ENCODE measurements at regions not wholly inside any gene's neighbourhood (a gene's known extent, or its start where the extent isn't known, plus 50 kb on each side); places are given as distances from the start of the nearest gene placed in this dataset.

DNA sequence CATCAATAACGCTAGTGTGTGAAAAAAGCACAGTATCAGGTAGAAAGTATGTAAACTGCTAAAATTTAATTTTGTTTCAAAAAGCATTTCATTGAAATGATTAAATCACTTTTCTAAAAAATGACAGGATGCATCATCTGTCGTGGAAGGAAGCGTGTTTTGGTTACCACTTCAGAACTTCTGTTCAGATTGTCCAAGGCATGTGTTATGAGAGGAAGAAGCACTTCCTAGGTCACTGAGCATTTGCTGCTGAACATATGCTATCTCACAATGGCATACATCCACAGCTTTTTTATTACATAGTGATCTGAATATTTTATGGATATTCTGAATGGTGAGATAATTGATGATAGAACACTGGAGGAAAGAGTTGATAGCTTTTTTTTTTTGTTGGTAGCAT is 737.5 kb downstream of the SATB2 start:
- WGBS, 3 donors = 73 to 85% (median 81%) methylated on average over 3 of the region's 3 CpGs
- Histone ChIP-seq H3K9me3 (ENCODE audit: control insufficient read depth in 2 of 2, insufficient read depth in 1 of 2, low read depth in 1 of 2, low read length in 1 of 2) (no peaks in the 10 kb centered on the region), H3K4me1 (ENCODE audit: control insufficient read depth in 3 of 3, insufficient read depth in 2 of 3, low read depth in 1 of 3, low read length in 2 of 3) (no peaks in the 10 kb centered on the region), H3K36me3 (ENCODE audit: control insufficient read depth in 3 of 3, insufficient read depth in 2 of 3, low read depth in 1 of 3, low read length in 3 of 3) (no peaks in the 10 kb centered on the region), H3K27me3 (ENCODE audit: control insufficient read depth in 3 of 3, insufficient read depth in 3 of 3, low read length in 3 of 3) (no peaks in the 10 kb centered on the region), H3K27ac (ENCODE audit: low read depth in 1 of 3, low read length in 2 of 3) (no peak overlapping the region), H3K4me3 (ENCODE audit: low read depth in 1 of 3, low read length in 3 of 3) (no peak overlapping the region)
- DNase-seq (no peak), FAIRE-seq (no peak)

GRCh38 chr2:198717451-198717850 is 740.3 kb downstream of the SATB2 start:
- no peaks in the 10 kb centered on the region for H3K36me3 ChIP-seq (ENCODE audit: control insufficient read depth in 3 of 3, insufficient read depth in 2 of 3, low read depth in 1 of 3, low read length in 3 of 3)
- no peak for FAIRE-seq

GRCh38 chr2:198715302-198715835 is 742.4 kb downstream of the SATB2 start:
- Histone ChIP-seq H3K9me3 (ENCODE audit: control insufficient read depth in 2 of 2, insufficient read depth in 1 of 2, low read depth in 1 of 2, low read length in 1 of 2) (no peaks in the 10 kb centered on the region), H3K4me3 (ENCODE audit: low read depth in 1 of 3, low read length in 3 of 3) (no peak overlapping the region), H3K27ac (ENCODE audit: low read depth in 1 of 3, low read length in 2 of 3) (no peak overlapping the region), H3K36me3 (ENCODE audit: control insufficient read depth in 3 of 3, insufficient read depth in 2 of 3, low read depth in 1 of 3, low read length in 3 of 3) (no peaks in the 10 kb centered on the region), H3K27me3 (ENCODE audit: control insufficient read depth in 3 of 3, insufficient read depth in 3 of 3, low read length in 3 of 3) (no peaks in the 10 kb centered on the region), H3K4me1 (ENCODE audit: control insufficient read depth in 3 of 3, insufficient read depth in 2 of 3, low read depth in 1 of 3, low read length in 2 of 3) (no peaks in the 10 kb centered on the region)
- WGBS, 3 donors = 59 to 74% (median 64%) methylated on average over 3 of the region's 3 CpGs
- no peak for FAIRE-seq
- DNase-seq = peak in 1 of 2 donors; percentile 47

More at GRCh38 chr2:198717451-198717850, 740.3 kb downstream of the SATB2 start:
- DNase-seq = no peak
- no peaks in the 10 kb centered on the region for H3K4me1 ChIP-seq (ENCODE audit: control insufficient read depth in 3 of 3, insufficient read depth in 2 of 3, low read depth in 1 of 3, low read length in 2 of 3)
- H3K4me3 ChIP-seq (ENCODE audit: low read depth in 1 of 3, low read length in 3 of 3) = no peak overlapping the region
- no peaks in the 10 kb centered on the region for H3K9me3 ChIP-seq (ENCODE audit: control insufficient read depth in 2 of 2, insufficient read depth in 1 of 2, low read depth in 1 of 2, low read length in 1 of 2)
- WGBS, 3 donors = 77 to 93% (median 79%) methylated on average over 2 of the region's 2 CpGs
- no peak overlapping the region for H3K27ac ChIP-seq (ENCODE audit: low read depth in 1 of 3, low read length in 2 of 3)
- no peaks in the 10 kb centered on the region for H3K27me3 ChIP-seq (ENCODE audit: control insufficient read depth in 3 of 3, insufficient read depth in 3 of 3, low read length in 3 of 3)

GRCh38 chr2:198712485-198712884 is 745.3 kb downstream of the SATB2 start:
- no peak for FAIRE-seq

DNA sequence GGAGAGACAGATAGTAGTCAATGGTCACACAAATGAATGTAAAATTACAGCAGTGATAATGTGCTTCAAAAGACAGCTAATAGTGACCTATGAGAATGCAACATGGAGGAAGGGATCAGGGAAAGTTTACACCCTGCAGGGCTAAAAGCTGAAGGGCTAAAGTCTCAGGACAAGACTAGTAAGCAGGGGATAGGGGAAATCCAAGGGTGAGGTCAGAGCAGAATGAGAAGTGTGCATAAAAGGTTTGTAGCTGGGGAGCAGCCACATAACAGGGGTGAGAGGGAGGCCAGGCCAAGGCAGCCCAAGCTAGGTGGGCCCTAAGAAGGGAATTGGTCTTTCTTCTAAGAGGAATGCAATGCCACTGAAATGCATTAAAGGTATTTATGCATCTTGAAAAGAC is 746.3 kb downstream of the SATB2 start:
- FAIRE-seq (no peak), DNase-seq (no peak)
- no peak overlapping the region for H3K27ac ChIP-seq (ENCODE audit: low read depth in 1 of 3, low read length in 2 of 3)
- H3K4me3 ChIP-seq (ENCODE audit: low read depth in 1 of 3, low read length in 3 of 3) = no peak overlapping the region
- H3K4me1 ChIP-seq (ENCODE audit: control insufficient read depth in 3 of 3, insufficient read depth in 2 of 3, low read depth in 1 of 3, low read length in 2 of 3) = no peaks in the 10 kb centered on the region
- H3K27me3 ChIP-seq (ENCODE audit: control insufficient read depth in 3 of 3, insufficient read depth in 3 of 3, low read length in 3 of 3) = no peaks in the 10 kb centered on the region
- no peaks in the 10 kb centered on the region for H3K9me3 ChIP-seq (ENCODE audit: control insufficient read depth in 2 of 2, insufficient read depth in 1 of 2, low read depth in 1 of 2, low read length in 1 of 2)
- no peaks in the 10 kb centered on the region for H3K36me3 ChIP-seq (ENCODE audit: control insufficient read depth in 3 of 3, insufficient read depth in 2 of 3, low read depth in 1 of 3, low read length in 3 of 3)

More at GRCh38 chr2:198712485-198712884, 745.3 kb downstream of the SATB2 start:
- no peak for DNase-seq
- Histone ChIP-seq H3K36me3 (ENCODE audit: control insufficient read depth in 3 of 3, insufficient read depth in 2 of 3, low read depth in 1 of 3, low read length in 3 of 3) (no peaks in the 10 kb centered on the region), H3K27me3 (ENCODE audit: control insufficient read depth in 3 of 3, insufficient read depth in 3 of 3, low read length in 3 of 3) (no peaks in the 10 kb centered on the region), H3K27ac (ENCODE audit: low read depth in 1 of 3, low read length in 2 of 3) (no peak overlapping the region), H3K4me1 (ENCODE audit: control insufficient read depth in 3 of 3, insufficient read depth in 2 of 3, low read depth in 1 of 3, low read length in 2 of 3) (no peaks in the 10 kb centered on the region), H3K9me3 (ENCODE audit: control insufficient read depth in 2 of 2, insufficient read depth in 1 of 2, low read depth in 1 of 2, low read length in 1 of 2) (no peaks in the 10 kb centered on the region), H3K4me3 (ENCODE audit: low read depth in 1 of 3, low read length in 3 of 3) (no peak overlapping the region)
- WGBS, 3 donors = 55 to 62% (median 62%) methylated on average over 4 of the region's 4 CpGs

DNA sequence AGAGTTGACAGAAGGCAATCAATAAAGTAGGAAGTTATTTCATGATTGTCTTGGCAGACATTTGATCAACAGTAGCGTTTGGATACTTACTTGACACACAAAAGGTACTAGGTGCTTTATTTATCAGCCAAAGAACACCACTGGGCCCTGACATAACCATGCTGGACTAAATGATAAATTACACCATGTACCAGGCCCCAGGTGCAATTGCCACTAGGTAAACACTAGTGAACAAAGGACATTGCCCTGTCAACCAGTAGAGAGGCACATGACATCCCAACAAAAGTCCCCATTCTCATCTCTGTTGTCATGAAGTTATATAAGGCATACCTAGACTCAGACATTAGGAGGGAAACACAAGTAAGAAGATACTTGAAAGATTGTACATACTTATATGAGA is 747.2 kb downstream of the SATB2 start:
- no peaks in the 10 kb centered on the region for H3K9me3 ChIP-seq (ENCODE audit: control insufficient read depth in 2 of 2, insufficient read depth in 1 of 2, low read depth in 1 of 2, low read length in 1 of 2)
- H3K36me3 ChIP-seq (ENCODE audit: control insufficient read depth in 3 of 3, insufficient read depth in 2 of 3, low read depth in 1 of 3, low read length in 3 of 3) = no peaks in the 10 kb centered on the region
- H3K27me3 ChIP-seq (ENCODE audit: control insufficient read depth in 3 of 3, insufficient read depth in 3 of 3, low read length in 3 of 3) = no peaks in the 10 kb centered on the region
- FAIRE-seq (no peak), DNase-seq (no peak)
- H3K27ac ChIP-seq (ENCODE audit: low read depth in 1 of 3, low read length in 2 of 3) = no peak overlapping the region
- WGBS, 3 donors = 44 to 66% (median 57%) methylated on average over 1 of the region's 1 CpG
- H3K4me1 ChIP-seq (ENCODE audit: control insufficient read depth in 3 of 3, insufficient read depth in 2 of 3, low read depth in 1 of 3, low read length in 2 of 3) = no peaks in the 10 kb centered on the region
- no peak overlapping the region for H3K4me3 ChIP-seq (ENCODE audit: low read depth in 1 of 3, low read length in 3 of 3)

- WGBS, 3 donors = 10 to 33% (median 21%) methylated on average over 1 of the region's 1 CpG
- no peak for DNase-seq
Observed at GRCh38 chr2:198706476-198707082, 751.2 kb downstream of the SATB2 start.

GRCh38 chr2:198703281-198703680 is 754.5 kb downstream of the SATB2 start:
- H3K36me3 ChIP-seq (ENCODE audit: control insufficient read depth in 3 of 3, insufficient read depth in 2 of 3, low read depth in 1 of 3, low read length in 3 of 3) = no peaks in the 10 kb centered on the region
- peak in 1 of 2 donors; percentile 54 for DNase-seq
- H3K27me3 ChIP-seq (ENCODE audit: control insufficient read depth in 3 of 3, insufficient read depth in 3 of 3, low read length in 3 of 3) = no peaks in the 10 kb centered on the region
- no peaks in the 10 kb centered on the region for H3K4me1 ChIP-seq (ENCODE audit: control insufficient read depth in 3 of 3, insufficient read depth in 2 of 3, low read depth in 1 of 3, low read length in 2 of 3)
- no peak overlapping the region for H3K27ac ChIP-seq (ENCODE audit: low read depth in 1 of 3, low read length in 2 of 3)
- no peak overlapping the region for H3K4me3 ChIP-seq (ENCODE audit: low read depth in 1 of 3, low read length in 3 of 3)
- no peaks in the 10 kb centered on the region for H3K9me3 ChIP-seq (ENCODE audit: control insufficient read depth in 2 of 2, insufficient read depth in 1 of 2, low read depth in 1 of 2, low read length in 1 of 2)
- FAIRE-seq = no peak

More at GRCh38 chr2:198706476-198707082, 751.2 kb downstream of the SATB2 start:
- H3K9me3 ChIP-seq (ENCODE audit: control insufficient read depth in 2 of 2, insufficient read depth in 1 of 2, low read depth in 1 of 2, low read length in 1 of 2) = no peaks in the 10 kb centered on the region
- H3K4me1 ChIP-seq (ENCODE audit: control insufficient read depth in 3 of 3, insufficient read depth in 2 of 3, low read depth in 1 of 3, low read length in 2 of 3) = no peaks in the 10 kb centered on the region
- no peak overlapping the region for H3K27ac ChIP-seq (ENCODE audit: low read depth in 1 of 3, low read length in 2 of 3)
- no peaks in the 10 kb centered on the region for H3K27me3 ChIP-seq (ENCODE audit: control insufficient read depth in 3 of 3, insufficient read depth in 3 of 3, low read length in 3 of 3)
- H3K4me3 ChIP-seq (ENCODE audit: low read depth in 1 of 3, low read length in 3 of 3) = no peak overlapping the region
- FAIRE-seq = no peak
- H3K36me3 ChIP-seq (ENCODE audit: control insufficient read depth in 3 of 3, insufficient read depth in 2 of 3, low read depth in 1 of 3, low read length in 3 of 3) = no peaks in the 10 kb centered on the region

DNA sequence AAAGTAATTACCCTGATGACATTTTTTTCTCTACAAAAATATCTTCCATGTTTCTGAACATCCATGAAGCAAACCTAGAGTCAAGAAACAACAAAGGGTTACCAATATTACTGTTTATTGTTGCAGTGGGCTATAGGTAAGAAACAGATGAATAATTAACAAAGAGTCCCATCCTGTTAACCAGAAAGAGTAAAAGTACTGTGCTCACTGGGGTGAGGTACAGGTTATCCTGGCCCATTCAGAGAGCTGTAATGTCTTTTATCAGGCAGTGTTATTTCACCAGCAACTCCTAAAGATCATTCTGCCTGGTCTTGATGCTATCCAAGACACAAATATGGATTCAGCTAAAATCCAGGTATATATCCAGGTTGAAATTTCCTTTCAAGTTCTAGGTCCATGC is 754.9 kb downstream of the SATB2 start:
- Histone ChIP-seq H3K4me1 (ENCODE audit: control insufficient read depth in 3 of 3, insufficient read depth in 2 of 3, low read depth in 1 of 3, low read length in 2 of 3) (no peaks in the 10 kb centered on the region), H3K36me3 (ENCODE audit: control insufficient read depth in 3 of 3, insufficient read depth in 2 of 3, low read depth in 1 of 3, low read length in 3 of 3) (no peaks in the 10 kb centered on the region), H3K4me3 (ENCODE audit: low read depth in 1 of 3, low read length in 3 of 3) (no peak overlapping the region), H3K9me3 (ENCODE audit: control insufficient read depth in 2 of 2, insufficient read depth in 1 of 2, low read depth in 1 of 2, low read length in 1 of 2) (no peaks in the 10 kb centered on the region), H3K27me3 (ENCODE audit: control insufficient read depth in 3 of 3, insufficient read depth in 3 of 3, low read length in 3 of 3) (no peaks in the 10 kb centered on the region), H3K27ac (ENCODE audit: low read depth in 1 of 3, low read length in 2 of 3) (no peak overlapping the region)
- DNase-seq (no peak), FAIRE-seq (no peak)

All from small intestine (tissue), 7 donors.